ENCODE measurements at regions not wholly inside any gene's neighbourhood (a gene's known extent, or its start where the extent isn't known, plus 50 kb on each side); places are given as distances from the start of the nearest gene placed in this dataset.
"Not testable (repeated sequence)": the region's sequence is repeated elsewhere in the genome, so short reads cannot be mapped to it uniquely, and the experiment has no call there.

DNA sequence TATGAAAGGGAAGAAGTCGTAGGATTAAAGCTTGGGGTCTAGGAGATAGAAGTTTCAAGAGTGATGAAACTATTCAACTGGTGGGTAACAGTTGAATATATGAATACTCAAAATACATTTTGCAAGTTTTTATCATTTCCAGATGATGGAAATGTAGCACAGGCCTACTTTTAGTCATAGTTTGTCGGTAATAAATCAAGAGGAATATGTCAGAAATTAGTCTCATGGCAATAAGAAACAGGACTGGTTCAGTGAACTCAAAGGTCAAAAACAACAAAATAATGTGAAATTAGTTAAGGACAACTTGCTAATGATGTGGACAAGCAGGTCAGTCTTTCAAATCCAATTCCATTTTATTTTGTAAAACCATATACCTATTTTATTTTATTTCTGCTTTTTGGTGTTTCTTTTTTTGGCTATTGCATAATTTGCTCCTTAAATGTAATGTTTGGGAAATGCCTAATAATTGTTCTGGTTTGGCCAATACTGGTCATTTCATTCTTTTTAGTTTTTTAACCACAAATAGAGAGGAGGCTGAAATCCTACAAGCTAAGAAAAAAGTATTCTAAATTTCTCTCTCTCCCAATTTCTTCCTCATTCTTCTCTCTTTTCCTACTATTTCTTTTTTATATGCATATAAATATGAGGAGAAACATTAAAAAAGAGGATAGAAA is 195.2 kb upstream of the ARHGEF26 start:
- H3K9me3 Mint-ChIP-seq = peaks cover 4% of the 10 kb centered on the region
- H3K27ac Mint-ChIP-seq = no peak overlapping the region
- no peak overlapping the region for H3K4me3 Mint-ChIP-seq
- peaks cover 8% of the 10 kb centered on the region for H3K27me3 Mint-ChIP-seq (ENCODE audit: low read depth)
- no peak for DNase-seq (ENCODE audit: low spot score in 2 of 2, unreplicated experiment in 2 of 2)
- TF ChIP-seq, protein P1, sequence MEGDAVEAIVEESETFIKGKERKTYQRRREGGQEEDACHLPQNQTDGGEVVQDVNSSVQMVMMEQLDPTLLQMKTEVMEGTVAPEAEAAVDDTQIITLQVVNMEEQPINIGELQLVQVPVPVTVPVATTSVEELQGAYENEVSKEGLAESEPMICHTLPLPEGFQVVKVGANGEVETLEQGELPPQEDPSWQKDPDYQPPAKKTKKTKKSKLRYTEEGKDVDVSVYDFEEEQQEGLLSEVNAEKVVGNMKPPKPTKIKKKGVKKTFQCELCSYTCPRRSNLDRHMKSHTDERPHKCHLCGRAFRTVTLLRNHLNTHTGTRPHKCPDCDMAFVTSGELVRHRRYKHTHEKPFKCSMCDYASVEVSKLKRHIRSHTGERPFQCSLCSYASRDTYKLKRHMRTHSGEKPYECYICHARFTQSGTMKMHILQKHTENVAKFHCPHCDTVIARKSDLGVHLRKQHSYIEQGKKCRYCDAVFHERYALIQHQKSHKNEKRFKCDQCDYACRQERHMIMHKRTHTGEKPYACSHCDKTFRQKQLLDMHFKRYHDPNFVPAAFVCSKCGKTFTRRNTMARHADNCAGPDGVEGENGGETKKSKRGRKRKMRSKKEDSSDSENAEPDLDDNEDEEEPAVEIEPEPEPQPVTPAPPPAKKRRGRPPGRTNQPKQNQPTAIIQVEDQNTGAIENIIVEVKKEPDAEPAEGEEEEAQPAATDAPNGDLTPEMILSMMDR (IDR thresholded peaks at IDR 0.05; ENCODE audit: unreplicated experiment) = no peak
- H3K36me3 Mint-ChIP-seq = no peaks in the 10 kb centered on the region
- no peaks in the 10 kb centered on the region for H3K4me1 Mint-ChIP-seq

DNA sequence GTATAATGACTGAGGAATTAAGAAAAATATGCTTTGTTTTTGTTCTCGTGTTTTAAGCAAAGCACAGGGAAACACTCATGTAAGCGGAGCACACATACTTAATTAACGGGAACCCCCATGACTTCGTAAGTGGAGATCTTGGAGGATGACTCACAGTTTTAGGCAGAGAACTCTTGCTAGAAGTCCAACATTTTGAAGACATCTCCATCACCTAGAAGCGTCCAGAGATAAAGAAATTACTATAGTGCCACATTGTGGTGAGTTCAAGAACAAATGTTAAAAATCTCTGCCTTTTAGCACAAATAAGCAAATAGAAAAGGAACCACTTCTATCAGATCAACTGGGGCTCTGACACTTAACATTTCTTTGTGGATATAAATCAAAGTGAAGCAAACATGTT is 194.1 kb upstream of the ARHGEF26 start:
- peaks cover 12% of the 10 kb centered on the region for H3K27me3 Mint-ChIP-seq (ENCODE audit: low read depth)
- peaks cover 4% of the 10 kb centered on the region for H3K9me3 Mint-ChIP-seq
- H3K36me3 Mint-ChIP-seq = no peaks in the 10 kb centered on the region
- TF ChIP-seq, protein P1 (IDR thresholded peaks at IDR 0.05; ENCODE audit: unreplicated experiment) = no peak
- no peak for DNase-seq (ENCODE audit: low spot score in 2 of 2, unreplicated experiment in 2 of 2)
- no peak overlapping the region for H3K4me3 Mint-ChIP-seq
- no peak overlapping the region for H3K27ac Mint-ChIP-seq
- no peaks in the 10 kb centered on the region for H3K4me1 Mint-ChIP-seq

DNA sequence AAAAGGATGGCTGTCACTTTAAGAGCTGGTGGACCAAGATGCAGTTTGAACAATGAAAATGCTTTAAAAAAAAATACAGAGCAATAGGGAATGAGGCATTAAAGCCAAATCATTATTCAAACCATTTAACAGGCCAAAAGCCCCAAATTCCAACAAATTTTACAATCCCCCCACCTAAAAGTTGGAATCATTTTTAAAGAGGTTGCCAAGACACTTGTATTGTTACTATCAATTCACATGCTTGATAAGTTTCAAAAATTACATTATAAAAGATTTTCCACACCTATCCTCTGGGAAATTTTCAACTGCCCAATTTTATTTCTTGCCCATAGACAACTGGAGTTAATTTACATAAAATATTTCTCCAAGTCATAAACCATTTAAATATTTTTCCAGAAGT is 192.3 kb upstream of the ARHGEF26 start:
- TF ChIP-seq, protein P1 (IDR thresholded peaks at IDR 0.05; ENCODE audit: unreplicated experiment) = no peak
- Mint-ChIP-seq H3K27ac (no peak overlapping the region), H3K4me3 (no peak overlapping the region), H3K9me3 (peaks cover 4% of the 10 kb centered on the region), H3K27me3 (ENCODE audit: low read depth) (peaks cover 17% of the 10 kb centered on the region), H3K36me3 (no peaks in the 10 kb centered on the region), H3K4me1 (no peaks in the 10 kb centered on the region)
- no peak for DNase-seq (ENCODE audit: low spot score in 2 of 2, unreplicated experiment in 2 of 2)

DNA sequence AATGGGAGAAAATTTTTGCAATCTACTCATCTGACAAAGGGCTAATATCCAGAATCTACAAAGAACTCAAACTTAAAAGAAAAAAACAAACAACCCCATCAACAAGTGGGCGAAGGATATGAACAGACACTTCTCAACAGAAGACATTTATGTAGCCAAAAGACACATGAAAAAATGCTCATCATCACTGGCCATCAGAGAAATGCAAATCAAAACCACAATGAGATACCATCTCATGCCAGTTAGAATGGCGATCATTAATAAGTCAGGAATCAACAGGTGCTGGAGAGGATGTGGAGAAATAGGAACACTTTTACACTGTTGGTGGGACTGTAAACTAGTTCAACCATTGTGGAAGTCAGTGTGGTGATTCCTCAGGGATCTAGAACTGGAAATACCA is 187.7 kb upstream of the ARHGEF26 start:
- not testable (repeated sequence) for H3K9me3 Mint-ChIP-seq; H3K4me3 Mint-ChIP-seq; H3K4me1 Mint-ChIP-seq; H3K27ac Mint-ChIP-seq; H3K36me3 Mint-ChIP-seq; DNase-seq (ENCODE audit: low spot score in 2 of 2, unreplicated experiment in 2 of 2)
- peaks cover 20% of the 10 kb centered on the region for H3K27me3 Mint-ChIP-seq (ENCODE audit: low read depth)

DNA sequence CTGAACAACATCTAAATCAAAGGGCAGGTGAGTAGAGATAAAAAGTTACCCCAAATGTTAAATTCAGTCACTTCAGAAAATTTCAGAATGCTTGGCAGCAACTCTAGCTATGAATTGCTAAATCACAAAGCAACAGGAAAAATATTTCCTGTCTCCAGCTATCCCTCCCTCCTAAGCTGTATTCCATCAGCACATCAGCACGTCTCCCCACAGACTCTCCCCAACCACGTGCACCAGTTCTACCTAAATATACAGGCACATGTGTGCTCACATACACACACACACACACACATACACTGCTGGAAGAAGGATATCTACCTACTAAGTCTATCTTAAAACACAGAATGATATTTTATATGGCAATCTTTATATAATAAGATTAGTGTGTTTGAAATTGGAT is 177.1 kb upstream of the ARHGEF26 start:
- no peaks in the 10 kb centered on the region for H3K36me3 Mint-ChIP-seq
- H3K27ac Mint-ChIP-seq = no peak overlapping the region
- no peak overlapping the region for H3K4me3 Mint-ChIP-seq
- DNase-seq (ENCODE audit: low spot score in 2 of 2, unreplicated experiment in 2 of 2) = no peak
- H3K9me3 Mint-ChIP-seq = peaks cover 22% of the 10 kb centered on the region
- peaks cover 9% of the 10 kb centered on the region for H3K4me1 Mint-ChIP-seq
- peaks cover 6% of the 10 kb centered on the region for H3K27me3 Mint-ChIP-seq (ENCODE audit: low read depth)
- TF ChIP-seq, protein P1 (IDR thresholded peaks at IDR 0.05; ENCODE audit: unreplicated experiment) = no peak

DNA sequence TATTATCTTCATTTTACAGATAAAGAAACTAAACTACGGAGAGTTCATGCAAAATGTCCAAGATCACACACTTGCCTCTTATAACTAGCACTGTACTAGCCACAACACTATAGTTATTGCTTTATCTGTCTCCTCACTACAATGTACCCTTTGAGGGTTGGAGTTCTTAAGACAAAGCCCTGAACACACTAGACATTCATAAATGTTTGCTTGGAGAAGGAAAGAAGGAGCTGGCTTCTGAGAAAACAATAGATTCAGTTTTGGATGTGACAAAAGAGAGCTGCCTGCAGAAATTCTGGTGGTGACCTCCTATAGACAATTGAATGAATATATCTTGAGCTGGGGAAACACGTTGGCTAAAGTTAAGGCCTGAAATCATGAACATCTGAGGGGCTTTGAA is 169.9 kb upstream of the ARHGEF26 start:
- Mint-ChIP-seq H3K27ac (no peak overlapping the region), H3K36me3 (no peaks in the 10 kb centered on the region), H3K27me3 (ENCODE audit: low read depth) (peaks cover 8% of the 10 kb centered on the region), H3K4me3 (no peak overlapping the region), H3K9me3 (peaks cover 12% of the 10 kb centered on the region), H3K4me1 (no peaks in the 10 kb centered on the region)
- TF ChIP-seq, protein P1 (IDR thresholded peaks at IDR 0.05; ENCODE audit: unreplicated experiment) = no peak
- no peak for DNase-seq (ENCODE audit: low spot score in 2 of 2, unreplicated experiment in 2 of 2)
